ENCODE measurements at regions not wholly inside any gene's neighbourhood (a gene's known extent, or its start where the extent isn't known, plus 50 kb on each side); places are given as distances from the start of the nearest gene placed in this dataset.

- intact Hi-C loops (cut with DNase I; ENCODE audit: low total_unique reads) = no loop called here
- H3K27ac ChIP-seq = no peak overlapping the region
- WGBS, 5 donors = 73 to 89% (median 84%) methylated on average over 2 of the region's 2 CpGs
- H3K27me3 ChIP-seq (replicated peaks in 1 of 7) = no peaks in the 10 kb centered on the region
- no peaks in the 10 kb centered on the region for H3K36me3 ChIP-seq
- no peak for DNase-seq
- TF ChIP-seq POLR2AphosphoS5 (IDR thresholded peaks at IDR 0.05) = no peak
- no peak overlapping the region for H3K4me3 ChIP-seq
- no peaks in the 10 kb centered on the region for H3K9me3 ChIP-seq
- H3K4me1 ChIP-seq = no peaks in the 10 kb centered on the region
These were observed 168.8 kb downstream of the RCHY1 start for GRCh38 chr4:75345423-75345822.

- Histone ChIP-seq H3K36me3 (no peaks in the 10 kb centered on the region), H3K27me3 (replicated peaks in 1 of 7) (no peaks in the 10 kb centered on the region), H3K9me3 (no peaks in the 10 kb centered on the region), H3K27ac (no peak overlapping the region), H3K4me1 (no peaks in the 10 kb centered on the region), H3K4me3 (no peak overlapping the region)
- DNase-seq = no peak
- TF ChIP-seq POLR2AphosphoS5 (IDR thresholded peaks at IDR 0.05) = no peak
- no peak for TF ChIP-seq POLR2A (IDR thresholded peaks at IDR 0.05)
- no peak for TF ChIP-seq CTCF (IDR thresholded peaks at IDR 0.05 in 8 of 11, conservative IDR thresholded peaks at IDR 0.05 in 3 of 11)
- 79 to 90% (median 85%) methylated on average over 5 of the region's 5 CpGs for WGBS, 5 donors
- intact Hi-C loops (cut with DNase I; ENCODE audit: low total_unique reads) = no loop called here
These were observed 169.3 kb downstream of the RCHY1 start for GRCh38 chr4:75344915-75345314.

GRCh38 chr4:75343333-75343732 lies 170.9 kb downstream of the RCHY1 start:
- TF ChIP-seq POLR2AphosphoS5 (IDR thresholded peaks at IDR 0.05) (no peak), CTCF (IDR thresholded peaks at IDR 0.05 in 8 of 11, conservative IDR thresholded peaks at IDR 0.05 in 3 of 11) (no peak), POLR2A (IDR thresholded peaks at IDR 0.05) (no peak)

GRCh38 chr4:75340561-75340960 lies 173.6 kb downstream of the RCHY1 start:
- intact Hi-C loops (cut with DNase I; ENCODE audit: low total_unique reads) = no loop called here
- Histone ChIP-seq H3K4me3 (no peak overlapping the region), H3K36me3 (no peaks in the 10 kb centered on the region), H3K9me3 (peaks cover 0 to 5% (median 0%) of the 10 kb centered on the region in 8 donors), H3K27me3 (replicated peaks in 1 of 7) (no peaks in the 10 kb centered on the region), H3K27ac (no peak overlapping the region), H3K4me1 (no peaks in the 10 kb centered on the region)
- no peak for TF ChIP-seq POLR2AphosphoS5 (IDR thresholded peaks at IDR 0.05)
- no peak for TF ChIP-seq POLR2A (IDR thresholded peaks at IDR 0.05)
- TF ChIP-seq CTCF (IDR thresholded peaks at IDR 0.05 in 8 of 11, conservative IDR thresholded peaks at IDR 0.05 in 3 of 11) = no peak
- no peak for DNase-seq

More at GRCh38 chr4:75343333-75343732, 170.9 kb downstream of the RCHY1 start:
- DNase-seq = no peak
- Histone ChIP-seq H3K4me1 (no peaks in the 10 kb centered on the region), H3K36me3 (no peaks in the 10 kb centered on the region), H3K27me3 (replicated peaks in 1 of 7) (no peaks in the 10 kb centered on the region), H3K4me3 (no peak overlapping the region), H3K27ac (no peak overlapping the region), H3K9me3 (no peaks in the 10 kb centered on the region)
- intact Hi-C loops (cut with DNase I; ENCODE audit: low total_unique reads) = no loop called here
- 60 to 81% (median 76%) methylated on average over 2 of the region's 2 CpGs for WGBS, 5 donors

- Histone ChIP-seq H3K4me3 (no peak overlapping the region), H3K36me3 (no peaks in the 10 kb centered on the region), H3K4me1 (no peaks in the 10 kb centered on the region), H3K27me3 (replicated peaks in 1 of 7) (no peaks in the 10 kb centered on the region), H3K9me3 (peaks cover 0 to 12% (median 0%) of the 10 kb centered on the region in 8 donors), H3K27ac (no peak overlapping the region)
- 48 to 77% (median 63%) methylated on average over 1 of the region's 1 CpG for WGBS, 5 donors
- no peak for DNase-seq
- TF ChIP-seq POLR2AphosphoS5 (IDR thresholded peaks at IDR 0.05) (no peak), POLR2A (IDR thresholded peaks at IDR 0.05) (no peak), CTCF (IDR thresholded peaks at IDR 0.05 in 8 of 11, conservative IDR thresholded peaks at IDR 0.05 in 3 of 11) (no peak)
- intact Hi-C loops (cut with DNase I; ENCODE audit: low total_unique reads) = no loop called here
These were observed 175.8 kb downstream of the RCHY1 start for GRCh38 chr4:75338352-75338880.
